Psoas muscle (tissue), 7 donors: ENCODE measurements at regions not wholly inside any gene's neighbourhood (a gene's known extent, or its start where the extent isn't known, plus 50 kb on each side); places are given as distances from the start of the nearest gene placed in this dataset.
A peak's percentile ranks its signal among the peaks of the same experiment; 100 is the strongest.
"Not testable (repeated sequence)": the region's sequence is repeated elsewhere in the genome, so short reads cannot be mapped to it uniquely, and the experiment has no call there.

ENCODE experiments used
- ATAC-seq, 4 donors: fragments of 200-7000 bp; cut with Tn5 transposase; one replicate each; pipeline ENCODE4 v1.9.1; 2020; ENCODE audit warnings: moderate library complexity in 3 of 4, mild to moderate bottlenecking in 2 of 4
- DNase-seq, 2 donors: peaks; one replicate each; pipeline ENCODE4 v3.0.0-alpha.2; 2020
- H3K27ac ChIP-seq: fragments of 200-600 bp; one replicate; pipeline ENCODE4 v1.8.0; 2022
- H3K27me3 ChIP-seq, 3 donors: fragments of 200-600 bp in 1 of 3; one replicate each; pipeline versions ENCODE4 v1.6.1 to v1.8.0; 2013 to 2022; ENCODE audit warnings: low read length in 2 of 3, mild to moderate bottlenecking in 2 of 3, moderate library complexity in 1 of 3; ENCODE audit not compliant: insufficient read depth in 3 of 3
- H3K36me3 ChIP-seq, 2 donors: fragments of 200-600 bp in 1 of 2; one replicate each; pipeline versions ENCODE4 v1.6.1 to v1.8.0; 2013 to 2022; ENCODE audit warnings: low read depth in 1 of 2, mild to moderate bottlenecking in 1 of 2, moderate library complexity in 1 of 2; ENCODE audit not compliant: insufficient read depth in 1 of 2
- H3K4me1 ChIP-seq: fragments of 200-600 bp; one replicate; pipeline ENCODE4 v1.8.0; 2022
- H3K4me3 ChIP-seq: fragments of 200-600 bp; one replicate; pipeline ENCODE4 v1.8.0; 2022; ENCODE audit warnings: mild to moderate bottlenecking
- H3K9me3 ChIP-seq: fragments of 200-600 bp; one replicate; pipeline ENCODE4 v1.8.0; 2022
- CTCF ChIP-seq: fragments of 200-600 bp; IDR thresholded peaks from one replicate; pipeline ENCODE4 v1.8.0; 2022; ENCODE audit warnings: antibody characterized with exemption
- WGBS, 3 donors: extraction: QIAGEN DNeasy Blood & Tissue Kit; methylation state at CpG; one replicate each; pipeline versions ENCODE4 v1.1.6 to v1.1.7; 2013; 5-methylcytosine and 5-hydroxymethylcytosine counted together
- intact Hi-C, 2 donors: fragments of 100-400 bp; cut with DNase I; formaldehyde crosslinking; loops; one replicate each; pipeline versions ENCODE4 v1.11.0 to v1.14.2; 2022
- donor health status: healthy with polysubstance abuse.
- donor health status: DM: no; HTN: no; CAD: no; lungs with moderate emphysema.
- donor health status: Bipolar disorder and iron deficiency.
- donor health status: healthy.
- donor health status: DM: yes; HTN: yes; CAD: no.
- donor health status: DM: no; HTN: no; CAD: no.
- donor health status: DM: yes; HTN: yes; CAD: no.

GRCh38 chr12:100083308-100083707, 59.4 kb downstream of the BLTP3B start:
- Histone ChIP-seq H3K4me3 (no peak overlapping the region), H3K27me3 (no peaks in the 10 kb centered on the region), H3K9me3 (no peaks in the 10 kb centered on the region), H3K27ac (no peak overlapping the region), H3K36me3 (peaks cover 4 to 83% of the 10 kb centered on the region in 2 donors), H3K4me1 (no peaks in the 10 kb centered on the region)
- intact Hi-C loops = no loop called here
- DNase-seq (no peak), ATAC-seq (no peak)
- no peak for TF ChIP-seq CTCF
- WGBS, 3 donors = 94 to 97% (median 96%) methylated on average over 2 of the region's 2 CpGs

GRCh38 chr12:100078777-100079176, 63.9 kb downstream of the BLTP3B start:
- H3K4me3 ChIP-seq, intact Hi-C loops, ATAC-seq, DNase-seq, H3K27ac ChIP-seq, H3K4me1 ChIP-seq, H3K27me3 ChIP-seq, H3K9me3 ChIP-seq: not testable (repeated sequence)
- H3K36me3 ChIP-seq = peaks cover 4 to 71% of the 10 kb centered on the region in 2 donors
- WGBS, 3 donors = 86 to 93% (median 87%) methylated on average over 3 of the region's 3 CpGs

DNA sequence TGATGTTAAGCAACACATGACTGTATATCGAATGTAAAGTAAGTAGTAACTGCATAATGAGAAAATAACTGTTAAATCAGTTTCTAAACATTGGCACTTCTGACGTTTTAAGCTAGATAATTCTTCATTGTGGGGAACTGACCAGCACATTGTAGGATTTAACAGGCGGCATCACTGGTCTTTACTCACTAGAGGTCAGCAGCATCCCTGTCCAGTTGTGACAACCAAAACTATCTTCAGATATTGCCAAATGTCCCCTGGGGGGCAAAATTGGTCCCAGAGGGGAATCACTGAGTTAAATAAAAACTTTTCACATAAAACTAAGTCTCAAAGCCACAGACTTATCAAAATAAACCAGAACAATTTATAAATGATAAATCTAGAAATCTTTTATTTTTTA, 65.3 kb downstream of the BLTP3B start:
- no peaks in the 10 kb centered on the region for H3K27me3 ChIP-seq
- H3K27ac ChIP-seq = no peak overlapping the region
- H3K36me3 ChIP-seq = peaks cover 4 to 63% of the 10 kb centered on the region in 2 donors
- peak in 2 of 4 donors; percentile 65 to 76 for ATAC-seq
- intact Hi-C loops = no loop called here
- 68 to 74% (median 72%) methylated on average over 3 of the region's 3 CpGs for WGBS, 3 donors
- TF ChIP-seq CTCF = peak; percentile 21
- H3K9me3 ChIP-seq = no peaks in the 10 kb centered on the region
- no peaks in the 10 kb centered on the region for H3K4me1 ChIP-seq
- H3K4me3 ChIP-seq = no peak overlapping the region
- no peak for DNase-seq

DNA sequence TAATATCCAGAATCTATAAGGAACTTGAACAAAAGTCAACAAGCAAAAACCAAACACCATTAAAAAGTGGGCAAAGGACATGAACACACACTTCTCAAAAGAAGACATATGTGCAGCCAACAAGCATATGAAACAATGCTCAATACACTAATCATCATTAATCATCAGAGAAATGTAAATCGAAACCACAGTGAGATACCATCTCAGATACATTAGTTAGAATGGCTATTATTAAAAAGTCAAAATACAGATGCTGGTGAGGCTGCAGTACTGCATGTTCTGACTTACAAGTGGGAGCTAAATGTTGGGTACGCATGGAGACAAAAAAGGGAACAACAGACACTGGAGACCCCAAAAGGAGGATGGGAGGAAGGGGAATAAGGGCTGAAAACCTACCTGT, 67.1 kb downstream of the BLTP3B start:
- Histone ChIP-seq H3K4me3 (no peak overlapping the region), H3K4me1 (no peaks in the 10 kb centered on the region), H3K27ac (no peak overlapping the region), H3K36me3 (peaks cover 0 to 62% of the 10 kb centered on the region in 2 donors), H3K27me3 (no peaks in the 10 kb centered on the region), H3K9me3 (no peaks in the 10 kb centered on the region)
- DNase-seq (no peak), ATAC-seq (no peak)
- TF ChIP-seq CTCF = no peak
- WGBS, 3 donors = 94 to 96% (median 96%) methylated on average over 2 of the region's 2 CpGs
- intact Hi-C loops = no loop called here

- Histone ChIP-seq H3K27ac (no peak overlapping the region), H3K4me1 (no peaks in the 10 kb centered on the region), H3K27me3 (no peaks in the 10 kb centered on the region), H3K36me3 (peaks cover 3 to 50% of the 10 kb centered on the region in 2 donors), H3K4me3 (no peak overlapping the region), H3K9me3 (peaks cover 9% of the 10 kb centered on the region)
- DNase-seq (no peak), ATAC-seq (no peak)
- intact Hi-C loops = loop anchor here in 1 of 2 donors (5.0 kb wide), 1 partner anchor 133 kb away; the partner anchor contains the start of gene ACTR6
- no peak for TF ChIP-seq CTCF
- WGBS, 3 donors = 97 to 100% (median 99%) methylated on average over 1 of the region's 1 CpG
Observed at GRCh38 chr12:100069795-100070194, 72.9 kb downstream of the BLTP3B start.
